Ovary (tissue), 7 donors: ENCODE measurements at regions not wholly inside any gene's neighbourhood (a gene's known extent, or its start where the extent isn't known, plus 50 kb on each side); places are given as distances from the start of the nearest gene placed in this dataset.

ENCODE experiments used
- DNase-seq, 5 donors: peaks; one replicate each; pipeline ENCODE4 v3.0.0-alpha.2; 2019 to 2020
- H3K27ac ChIP-seq, 2 donors: fragments of 200-600 bp; one replicate each; pipeline versions ENCODE4 v1.5.1 to v1.8.0; 2019 to 2022
- H3K27me3 ChIP-seq: fragments of 200-600 bp; one replicate; pipeline ENCODE4 v1.8.0; 2022
- H3K36me3 ChIP-seq: fragments of 200-600 bp; sonication (generic); one replicate; pipeline ENCODE4 v1.5.1; 2019
- H3K4me1 ChIP-seq: one replicate; pipeline ENCODE4 v1.8.1; 2013; ENCODE audit warnings: mild to moderate bottlenecking, moderate library complexity; ENCODE audit not compliant: insufficient read depth
- H3K4me3 ChIP-seq: fragments of 200-600 bp; sonication (generic); one replicate; pipeline ENCODE4 v1.5.1; 2017
- H3K9me3 ChIP-seq, 2 donors: fragments of 200-600 bp in 1 of 2; sonication (generic) in 1 of 2; one replicate each; pipeline versions ENCODE4 v1.5.1 to v1.8.1; 2013 to 2019; ENCODE audit warnings: mild to moderate bottlenecking in 1 of 2, moderate library complexity in 1 of 2
- CTCF ChIP-seq, 3 donors: fragments of 450-650 bp in 2 of 3; fragments of 200-600 bp in 1 of 3; IDR thresholded peaks; one replicate each; pipeline versions ENCODE4 v1.5.1 to v1.8.0; 2016 to 2022; ENCODE audit warnings: antibody characterized with exemption in 3 of 3, mild to moderate bottlenecking in 1 of 3
- EP300 ChIP-seq: sonication (generic); formaldehyde crosslinking; IDR thresholded peaks from one replicate; pipeline ENCODE4 v1.6.1; 2017; ENCODE audit warnings: antibody characterized with exemption
- POLR2A ChIP-seq: fragments of 450-650 bp; IDR thresholded peaks from one replicate; pipeline ENCODE4 v1.6.1; 2017; ENCODE audit warnings: antibody characterized with exemption, mild to moderate bottlenecking, moderate library complexity
- WGBS, 3 donors: extraction: QIAGEN DNeasy Blood & Tissue Kit in 1 of 3; methylation state at CpG; one replicate each; pipeline versions ENCODE4 v1.1.5 to v1.1.7; 2013 to 2017; 5-methylcytosine and 5-hydroxymethylcytosine counted together
- intact Hi-C, 4 donors: fragments of 100-400 bp; cut with DNase I; formaldehyde crosslinking; loops; one replicate each; pipeline versions ENCODE4 v1.11.0 to v1.15.1; 2022 to 2023
- donor health status: DM: no; HTN: no; CAD: no; lungs with moderate emphysema.
- donor health status: DM: no; HTN: no; CAD: no.
- donor health status: Bipolar disorder and iron deficiency.
- donor health status: DM: no; HTN: no; CAD: no.
- donor health status: DM: yes; HTN: yes; CAD: no.

- Histone ChIP-seq H3K27me3 (no peaks in the 10 kb centered on the region), H3K9me3 (no peaks in the 10 kb centered on the region), H3K36me3 (no peaks in the 10 kb centered on the region), H3K27ac (no peak overlapping the region), H3K4me3 (no peak overlapping the region), H3K4me1 (no peaks in the 10 kb centered on the region)
- intact Hi-C loops: loop anchor here in 1 of 4 donors (10.0 kb wide), 1 partner anchor 1075 kb away; no protein-coding TSS in a partner anchor
- DNase-seq: no peak
- WGBS, 3 donors: 80 to 87% (median 81%) methylated on average over 3 of the region's 3 CpGs
- no peak for TF ChIP-seq CTCF (IDR thresholded peaks at IDR 0.05)
- TF ChIP-seq POLR2A: no peak
- TF ChIP-seq EP300: no peak
These were observed 693.5 kb upstream of the TENM3 start for GRCh38 chr4:181549576-181550188.

DNA sequence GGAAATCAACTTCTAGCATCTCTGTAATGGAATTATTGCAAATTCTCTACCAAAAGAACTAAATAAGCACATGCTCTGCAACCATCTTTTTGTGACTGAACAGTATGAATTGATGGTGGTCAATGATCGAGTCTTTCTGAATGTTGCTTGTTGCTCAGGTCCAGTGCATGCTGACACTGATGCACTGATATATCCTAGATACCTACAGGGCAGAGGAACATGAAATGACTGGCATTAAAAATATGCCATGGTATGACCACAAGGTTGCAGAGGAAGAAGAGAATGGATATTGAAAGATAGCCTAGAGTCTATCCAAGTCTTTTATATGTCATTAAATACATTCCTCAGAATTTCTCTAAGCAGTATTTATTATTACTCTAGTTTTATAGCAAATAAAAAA lies 692.8 kb upstream of the TENM3 start:
- intact Hi-C loops: no loop called here
- H3K36me3 ChIP-seq: no peaks in the 10 kb centered on the region
- 92 to 96% (median 94%) methylated on average over 1 of the region's 1 CpG for WGBS, 3 donors
- no peak overlapping the region for H3K4me3 ChIP-seq
- H3K27me3 ChIP-seq: no peaks in the 10 kb centered on the region
- no peak overlapping the region for H3K27ac ChIP-seq
- H3K4me1 ChIP-seq: no peaks in the 10 kb centered on the region
- H3K9me3 ChIP-seq: no peaks in the 10 kb centered on the region
- DNase-seq: no peak
- TF ChIP-seq CTCF (IDR thresholded peaks at IDR 0.05): no peak
- no peak for TF ChIP-seq POLR2A
- no peak for TF ChIP-seq EP300

GRCh38 chr4:181559637-181560036 lies 683.6 kb upstream of the TENM3 start:
- 84 to 96% (median 92%) methylated on average over 4 of the region's 4 CpGs for WGBS, 3 donors
- Histone ChIP-seq H3K4me3 (no peak overlapping the region), H3K27ac (no peak overlapping the region), H3K36me3 (no peaks in the 10 kb centered on the region), H3K9me3 (no peaks in the 10 kb centered on the region), H3K27me3 (no peaks in the 10 kb centered on the region), H3K4me1 (no peaks in the 10 kb centered on the region)
- no peak for DNase-seq
- intact Hi-C loops: no loop called here
- TF ChIP-seq POLR2A (no peak), CTCF (IDR thresholded peaks at IDR 0.05) (no peak), EP300 (no peak)

DNA sequence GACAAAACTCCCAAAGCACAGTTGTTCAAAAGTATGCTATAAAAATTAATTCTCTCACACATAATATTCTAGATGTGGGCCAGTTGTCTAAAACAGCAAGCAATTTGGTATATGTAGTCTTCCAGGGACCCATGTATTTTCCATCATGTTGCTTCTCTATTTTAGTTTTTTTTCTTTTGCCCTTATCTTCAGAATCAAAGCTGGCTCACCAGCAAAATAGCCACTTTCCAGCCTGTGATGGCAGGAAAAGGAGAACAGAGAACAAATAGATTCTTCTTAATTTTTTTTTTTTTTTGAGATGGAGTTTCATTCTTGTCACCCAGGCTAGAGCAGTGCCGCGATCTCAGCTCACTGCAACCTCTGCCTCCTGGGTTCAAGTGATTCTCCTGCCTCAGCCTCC lies 680.8 kb upstream of the TENM3 start:
- 94 to 100% (median 96%) methylated on average over 2 of the region's 2 CpGs for WGBS, 3 donors
- Histone ChIP-seq H3K36me3 (no peaks in the 10 kb centered on the region), H3K4me1 (no peaks in the 10 kb centered on the region), H3K4me3 (no peak overlapping the region), H3K9me3 (no peaks in the 10 kb centered on the region), H3K27me3 (no peaks in the 10 kb centered on the region), H3K27ac (no peak overlapping the region)
- TF ChIP-seq EP300 (no peak), CTCF (IDR thresholded peaks at IDR 0.05) (no peak), POLR2A (no peak)
- intact Hi-C loops: no loop called here
- no peak for DNase-seq
